ENCODE measurements at regions not wholly inside any gene's neighbourhood (a gene's known extent, or its start where the extent isn't known, plus 50 kb on each side); places are given as distances from the start of the nearest gene placed in this dataset.

- TF ChIP-seq, protein P1, sequence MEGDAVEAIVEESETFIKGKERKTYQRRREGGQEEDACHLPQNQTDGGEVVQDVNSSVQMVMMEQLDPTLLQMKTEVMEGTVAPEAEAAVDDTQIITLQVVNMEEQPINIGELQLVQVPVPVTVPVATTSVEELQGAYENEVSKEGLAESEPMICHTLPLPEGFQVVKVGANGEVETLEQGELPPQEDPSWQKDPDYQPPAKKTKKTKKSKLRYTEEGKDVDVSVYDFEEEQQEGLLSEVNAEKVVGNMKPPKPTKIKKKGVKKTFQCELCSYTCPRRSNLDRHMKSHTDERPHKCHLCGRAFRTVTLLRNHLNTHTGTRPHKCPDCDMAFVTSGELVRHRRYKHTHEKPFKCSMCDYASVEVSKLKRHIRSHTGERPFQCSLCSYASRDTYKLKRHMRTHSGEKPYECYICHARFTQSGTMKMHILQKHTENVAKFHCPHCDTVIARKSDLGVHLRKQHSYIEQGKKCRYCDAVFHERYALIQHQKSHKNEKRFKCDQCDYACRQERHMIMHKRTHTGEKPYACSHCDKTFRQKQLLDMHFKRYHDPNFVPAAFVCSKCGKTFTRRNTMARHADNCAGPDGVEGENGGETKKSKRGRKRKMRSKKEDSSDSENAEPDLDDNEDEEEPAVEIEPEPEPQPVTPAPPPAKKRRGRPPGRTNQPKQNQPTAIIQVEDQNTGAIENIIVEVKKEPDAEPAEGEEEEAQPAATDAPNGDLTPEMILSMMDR (IDR thresholded peaks at IDR 0.05) = no peak
- no peak overlapping the region for H3K27ac ChIP-seq (ENCODE audit: low read length)
- no peaks in the 10 kb centered on the region for H3K36me3 ChIP-seq (ENCODE audit: control insufficient read depth, insufficient read depth, low read length)
- H3K27me3 ChIP-seq (ENCODE audit: control insufficient read depth, insufficient read depth, low read length) = no peaks in the 10 kb centered on the region
- intact Hi-C loops (cut with micrococcal nuclease) = no loop called here
- H3K9me3 ChIP-seq (ENCODE audit: control insufficient read depth, insufficient read depth, low read length) = no peaks in the 10 kb centered on the region
- Mint-ChIP-seq H3K4me3 (no peak overlapping the region), H3K9me3 (no peaks in the 10 kb centered on the region), H3K27ac (no peak overlapping the region), H3K4me1 (no peaks in the 10 kb centered on the region), H3K27me3 (ENCODE audit: low read depth in 2 of 2) (no peaks in the 10 kb centered on the region), H3K36me3 (no peaks in the 10 kb centered on the region)
- DNase-seq (no peak), ATAC-seq (no peak)
- no peak overlapping the region for H3K4me3 ChIP-seq (ENCODE audit: low read length)
- no peaks in the 10 kb centered on the region for H3K4me1 ChIP-seq (ENCODE audit: control insufficient read depth, insufficient read depth, low read length)
- 96% methylated on average over 46 of the region's 46 CpGs for whole genome bisulfite sequencing (ENCODE audit: insufficient coverage)
These were observed 1076.7 kb downstream of the BRD1 start for GRCh38 chr22:48750826-48751440.

DNA sequence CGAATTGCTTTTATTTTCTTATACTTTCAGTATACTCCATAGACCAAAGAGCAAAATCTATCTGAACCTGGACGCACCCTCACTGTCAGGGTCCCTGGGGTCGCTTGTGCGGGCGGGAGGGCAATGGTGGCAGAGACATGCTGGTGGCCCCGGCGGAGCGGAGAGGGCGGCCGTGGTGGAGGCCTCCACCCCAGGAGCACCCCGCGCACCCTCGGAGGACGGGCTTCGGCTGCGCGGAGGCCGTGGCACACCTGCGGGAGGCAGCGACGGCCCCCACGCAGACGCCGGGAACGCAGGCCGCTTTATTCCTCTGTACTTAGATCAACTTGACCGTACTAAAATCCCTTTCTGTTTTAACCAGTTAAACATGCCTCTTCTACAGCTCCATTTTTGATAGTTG, 1077.4 kb downstream of the BRD1 start:
- no peaks in the 10 kb centered on the region for H3K27me3 Mint-ChIP-seq (ENCODE audit: low read depth in 2 of 2)
- H3K4me1 Mint-ChIP-seq = no peaks in the 10 kb centered on the region
- Histone ChIP-seq H3K27ac (ENCODE audit: low read length) (no peak overlapping the region), H3K4me1 (ENCODE audit: control insufficient read depth, insufficient read depth, low read length) (no peaks in the 10 kb centered on the region), H3K36me3 (ENCODE audit: control insufficient read depth, insufficient read depth, low read length) (no peaks in the 10 kb centered on the region), H3K9me3 (ENCODE audit: control insufficient read depth, insufficient read depth, low read length) (no peaks in the 10 kb centered on the region), H3K4me3 (ENCODE audit: low read length) (no peak overlapping the region), H3K27me3 (ENCODE audit: control insufficient read depth, insufficient read depth, low read length) (no peaks in the 10 kb centered on the region)
- intact Hi-C loops (cut with micrococcal nuclease) = no loop called here
- TF ChIP-seq, protein P1 (IDR thresholded peaks at IDR 0.05) = no peak
- H3K9me3 Mint-ChIP-seq = no peaks in the 10 kb centered on the region
- 94% methylated on average over 27 of the region's 27 CpGs for WGBS (ENCODE audit: insufficient coverage)
- H3K27ac Mint-ChIP-seq = no peak overlapping the region
- no peak overlapping the region for H3K4me3 Mint-ChIP-seq
- no peaks in the 10 kb centered on the region for H3K36me3 Mint-ChIP-seq
- ATAC-seq (no peak), DNase-seq (no peak)

DNA sequence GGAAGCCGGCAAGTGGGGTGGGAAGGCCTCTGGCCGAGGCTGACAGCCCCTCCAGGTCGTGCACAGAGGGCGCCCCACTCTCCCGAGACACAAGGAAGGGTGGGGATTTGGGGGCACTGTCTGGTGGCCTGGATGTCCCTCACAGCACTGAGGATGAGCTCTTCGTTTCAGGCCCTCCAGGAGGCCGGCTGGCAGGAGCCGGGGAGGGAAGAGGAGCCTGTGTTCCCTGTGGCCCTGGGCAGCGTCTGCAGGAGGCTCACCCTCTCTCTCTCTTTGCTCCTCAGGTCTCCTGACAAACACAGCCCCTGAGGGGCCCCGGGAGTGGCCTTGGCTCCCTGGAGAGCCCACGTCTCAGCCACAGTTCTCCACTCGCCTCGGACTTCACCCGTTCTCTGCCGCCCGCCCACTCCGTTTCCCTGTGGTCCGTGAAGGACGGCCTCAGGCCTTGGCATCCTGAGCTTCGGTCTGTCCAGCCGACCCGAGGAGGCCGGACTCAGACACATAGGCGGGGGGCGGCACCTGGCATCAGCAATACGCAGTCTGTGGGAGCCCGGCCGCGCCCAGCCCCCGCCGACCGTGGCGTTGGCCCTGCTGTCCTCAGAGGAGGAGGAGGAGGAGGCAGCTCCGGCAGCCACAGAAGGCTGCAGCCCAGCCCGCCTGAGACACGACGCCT, 1078.0 kb downstream of the BRD1 start:
- H3K27ac Mint-ChIP-seq = no peak overlapping the region
- DNase-seq (no peak), ATAC-seq (no peak)
- no peaks in the 10 kb centered on the region for H3K4me1 Mint-ChIP-seq
- no peak overlapping the region for H3K4me3 ChIP-seq (ENCODE audit: low read length)
- H3K4me1 ChIP-seq (ENCODE audit: control insufficient read depth, insufficient read depth, low read length) = no peaks in the 10 kb centered on the region
- H3K27me3 Mint-ChIP-seq (ENCODE audit: low read depth in 2 of 2) = no peaks in the 10 kb centered on the region
- intact Hi-C loops (cut with micrococcal nuclease) = no loop called here
- H3K27me3 ChIP-seq (ENCODE audit: control insufficient read depth, insufficient read depth, low read length) = no peaks in the 10 kb centered on the region
- WGBS (ENCODE audit: insufficient coverage) = 92% methylated on average over 37 of the region's 37 CpGs
- no peak overlapping the region for H3K4me3 Mint-ChIP-seq
- no peaks in the 10 kb centered on the region for H3K9me3 ChIP-seq (ENCODE audit: control insufficient read depth, insufficient read depth, low read length)
- no peaks in the 10 kb centered on the region for H3K36me3 ChIP-seq (ENCODE audit: control insufficient read depth, insufficient read depth, low read length)
- H3K36me3 Mint-ChIP-seq = no peaks in the 10 kb centered on the region
- no peaks in the 10 kb centered on the region for H3K9me3 Mint-ChIP-seq
- TF ChIP-seq, protein P1 (IDR thresholded peaks at IDR 0.05) = no peak
- no peak overlapping the region for H3K27ac ChIP-seq (ENCODE audit: low read length)
